Suprapubic skin (tissue), 3 donors: ENCODE measurements at regions not wholly inside any gene's neighbourhood (a gene's known extent, or its start where the extent isn't known, plus 50 kb on each side); places are given as distances from the start of the nearest gene placed in this dataset.

Experiments used
- CTCF ChIP-seq, 2 donors: fragments of 200-600 bp in 1 of 2; fragments of 450-650 bp in 1 of 2; sonication (generic) in 1 of 2; IDR thresholded peaks; one replicate each; pipeline ENCODE4 v1.5.1; 2016 to 2019; ENCODE audit warnings: antibody characterized with exemption in 2 of 2, mild to moderate bottlenecking in 1 of 2, moderate library complexity in 1 of 2
- POLR2AphosphoS5 ChIP-seq, 3 donors: sonication (generic); formaldehyde crosslinking; IDR thresholded peaks; one replicate each; pipeline ENCODE4 v1.6.1; 2017; ENCODE audit warnings: antibody characterized with exemption in 3 of 3

GRCh38 chr4:23710298-23710697 is 179.5 kb downstream of the PPARGC1A start:
- TF ChIP-seq CTCF (IDR thresholded peaks at IDR 0.05) (no peak), POLR2AphosphoS5 (IDR thresholded peaks at IDR 0.05) (no peak)
